ACHN (cell line): ENCODE measurements at regions not wholly inside any gene's neighbourhood (a gene's known extent, or its start where the extent isn't known, plus 50 kb on each side); places are given as distances from the start of the nearest gene placed in this dataset.
"Not testable (repeated sequence)": the region's sequence is repeated elsewhere in the genome, so short reads cannot be mapped to it uniquely, and the experiment has no call there.

Experiments
- DNase-seq: peaks from one replicate; pipeline ENCODE4 v3.0.0-alpha.2; 2015
- in situ Hi-C: cut with HindIII; loops from 2 replicates; pipeline ENCODE4 v1.10.0; 2017; ENCODE audit warnings: low sequenced_read_pairs, low pct_ligation_motif_present, low pct_unique_long_range_greater_than_20kb

DNA sequence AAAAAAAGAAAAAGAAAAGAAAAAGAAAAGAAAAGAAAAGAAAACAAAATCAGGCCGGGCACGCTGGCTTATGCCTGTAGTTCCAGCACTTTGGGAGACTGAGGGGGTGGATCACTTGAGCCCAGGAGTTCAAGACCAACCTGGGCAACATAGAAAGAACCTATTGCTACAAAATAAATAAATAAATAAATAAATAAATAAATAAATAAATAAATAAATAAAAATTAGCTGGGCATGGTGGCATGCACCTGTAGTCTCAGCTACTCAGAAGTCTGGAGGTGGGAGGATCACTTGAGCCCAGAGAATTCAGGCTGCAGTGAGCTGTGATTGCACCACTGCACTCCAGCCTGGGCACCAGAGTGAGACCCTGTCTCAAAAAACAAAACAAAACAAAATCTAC lies 809.7 kb upstream of the AUTS2 start:
- in situ Hi-C loops, DNase-seq: not testable (repeated sequence)

- no peak for DNase-seq
- in situ Hi-C loops = no loop called here
Measured at GRCh38 chr7:68789597-68789996, 808.7 kb upstream of the AUTS2 start.

GRCh38 chr7:68792351-68792750 lies 805.9 kb upstream of the AUTS2 start:
- DNase-seq = no peak
- in situ Hi-C loops = no loop called here

DNA sequence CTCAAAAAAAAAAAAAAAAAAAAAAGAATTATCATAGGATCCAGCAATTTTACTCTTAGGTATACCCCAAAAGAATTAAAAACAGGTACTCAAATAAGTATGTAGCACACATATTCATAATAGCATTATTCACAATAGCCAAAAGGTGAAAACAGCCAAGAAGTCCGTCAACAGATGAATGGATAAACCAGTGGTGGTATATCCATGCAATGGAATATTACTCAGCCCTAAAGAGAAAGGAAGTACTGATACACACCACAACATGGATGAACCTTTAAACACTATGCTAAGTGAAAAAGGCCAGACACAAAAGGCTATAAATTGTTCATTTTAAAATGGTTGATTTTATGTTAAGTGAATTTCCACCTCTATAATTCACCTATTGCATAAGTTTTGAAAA lies 804.8 kb upstream of the AUTS2 start:
- in situ Hi-C loops = no loop called here
- DNase-seq = no peak

GRCh38 chr7:68800316-68800715 lies 798.0 kb upstream of the AUTS2 start:
- DNase-seq = no peak
- in situ Hi-C loops = no loop called here

- DNase-seq = no peak
- in situ Hi-C loops = no loop called here
Measured at GRCh38 chr7:68805159-68805558, 793.1 kb upstream of the AUTS2 start.

DNA sequence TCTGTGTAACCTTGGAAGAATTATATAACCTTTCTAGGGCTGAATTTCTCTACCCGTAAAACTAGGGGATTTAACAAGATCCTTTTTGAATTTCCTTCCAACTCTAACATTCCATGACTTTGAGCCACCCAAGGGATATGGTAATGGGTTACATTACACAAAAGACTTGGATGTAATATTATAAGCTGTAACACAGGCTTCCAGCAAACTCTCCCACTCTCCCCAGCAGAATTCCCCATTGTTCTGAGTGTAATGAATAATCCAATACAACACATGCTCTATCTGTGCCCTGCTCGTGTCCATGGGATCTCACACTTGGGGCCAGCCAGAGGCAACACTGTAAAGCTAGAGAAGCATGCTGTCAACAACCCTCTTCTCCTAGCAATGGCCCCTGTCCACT lies 790.6 kb upstream of the AUTS2 start:
- DNase-seq = no peak
- in situ Hi-C loops = no loop called here

DNA sequence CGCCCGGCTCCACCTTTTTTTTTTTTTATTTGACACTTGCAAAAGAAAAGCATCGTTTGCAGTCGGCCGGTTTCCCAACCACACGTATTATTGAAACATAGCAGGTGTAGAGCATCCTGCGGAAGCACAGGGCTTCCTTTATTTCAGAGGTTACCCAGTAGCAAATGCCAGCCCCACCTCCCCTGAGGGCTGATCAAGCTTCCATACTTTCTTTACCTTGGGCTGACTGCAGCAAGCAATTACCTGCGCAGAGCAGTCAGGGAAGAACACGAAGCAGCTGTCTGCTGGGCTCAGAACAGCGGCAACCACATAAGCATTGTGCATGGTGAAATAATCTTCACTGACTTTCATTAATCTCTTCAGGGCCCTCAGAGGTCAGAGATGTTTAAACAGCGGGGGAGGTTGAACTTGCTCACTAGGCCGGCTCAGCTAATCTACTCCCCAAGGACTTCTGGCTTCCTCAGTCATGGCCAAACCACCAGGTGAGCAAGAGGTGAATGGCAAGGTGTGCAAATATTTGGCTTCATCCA lies 784.7 kb upstream of the AUTS2 start:
- no peak for DNase-seq
- in situ Hi-C loops = no loop called here

GRCh38 chr7:68816491-68816890 lies 781.8 kb upstream of the AUTS2 start:
- in situ Hi-C loops = no loop called here
- DNase-seq = no peak

DNA sequence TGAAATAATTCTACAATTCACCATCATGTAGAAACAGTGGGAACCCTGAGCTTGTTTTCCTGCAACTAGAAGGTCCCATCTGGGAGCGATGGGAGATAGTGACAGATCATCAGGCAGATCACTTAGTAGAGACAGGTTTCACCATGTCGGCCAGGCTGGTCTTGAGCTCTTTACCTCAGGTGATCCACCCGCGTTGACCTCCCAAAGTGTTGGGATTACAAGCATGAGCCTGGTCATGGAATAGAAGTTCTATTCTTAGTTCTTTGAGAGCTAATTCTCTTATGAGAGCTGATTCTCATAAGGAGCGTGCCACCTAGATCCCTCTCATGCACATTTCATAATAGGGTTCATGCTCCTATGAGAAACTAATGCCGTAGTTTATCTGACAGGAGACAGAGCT lies 778.0 kb upstream of the AUTS2 start:
- in situ Hi-C loops = no loop called here
- no peak for DNase-seq

DNA sequence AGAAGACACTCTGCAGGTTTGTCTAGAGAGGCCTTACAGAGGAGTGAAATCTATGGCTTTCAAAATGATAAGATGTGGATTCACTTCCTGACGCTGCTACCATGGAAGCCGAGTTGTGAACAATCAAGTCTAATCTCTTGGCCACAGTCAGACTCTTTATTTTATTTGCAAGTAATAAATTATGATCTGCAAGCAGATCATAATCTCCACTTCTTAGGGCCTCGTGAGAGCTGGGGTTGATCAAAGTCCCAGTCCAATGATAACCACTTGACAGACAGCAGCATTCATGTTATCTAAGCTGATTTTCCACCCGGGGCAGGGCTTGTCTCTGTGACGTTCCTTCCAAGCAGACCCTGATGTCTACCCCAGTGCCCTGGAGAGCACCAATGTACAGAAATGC lies 776.4 kb upstream of the AUTS2 start:
- no peak for DNase-seq
- in situ Hi-C loops = no loop called here

GRCh38 chr7:68823996-68824780 lies 774.1 kb upstream of the AUTS2 start:
- in situ Hi-C loops = no loop called here

GRCh38 chr7:68828575-68828974 lies 769.7 kb upstream of the AUTS2 start:
- no peak for DNase-seq
- in situ Hi-C loops = no loop called here

More at GRCh38 chr7:68823996-68824780, 774.1 kb upstream of the AUTS2 start:
- DNase-seq = no peak

DNA sequence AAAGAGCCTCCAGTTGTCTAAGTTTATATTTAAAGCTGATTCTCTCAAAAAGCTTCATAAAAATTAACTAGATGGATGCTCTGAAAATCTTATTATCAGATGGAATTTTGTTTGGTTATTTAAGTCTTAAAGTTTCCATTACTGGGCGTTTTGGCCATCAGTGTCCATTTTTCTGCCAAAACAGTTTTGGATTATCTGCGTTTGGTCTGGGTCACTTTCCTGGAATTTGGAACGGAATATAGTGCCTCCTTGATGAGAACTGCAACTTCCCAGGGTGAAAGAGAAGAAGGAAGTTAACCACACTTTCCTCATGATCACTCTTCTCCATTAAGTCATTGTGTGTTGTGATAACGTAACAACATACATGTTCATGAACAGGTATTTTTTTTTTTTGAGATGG lies 764.9 kb upstream of the AUTS2 start:
- no peak for DNase-seq
- in situ Hi-C loops = no loop called here

DNA sequence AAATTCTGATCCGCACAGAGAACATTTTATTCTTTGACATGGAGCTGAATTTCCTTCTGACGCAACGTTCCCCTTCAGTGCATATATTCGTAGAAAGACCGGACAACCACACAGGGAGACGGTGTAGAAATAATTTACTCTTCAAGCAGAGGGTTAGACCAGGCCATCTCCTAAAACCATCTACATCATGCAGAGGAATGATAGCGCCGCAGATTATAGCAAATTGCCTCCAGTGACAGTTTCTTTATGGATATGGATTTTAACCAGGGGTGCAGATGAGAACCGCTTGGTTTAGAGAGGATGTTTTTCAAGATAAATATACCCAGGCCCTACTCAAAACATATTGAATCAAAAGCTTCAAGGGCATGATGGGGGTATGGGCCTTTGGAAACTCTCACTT lies 759.3 kb upstream of the AUTS2 start:
- in situ Hi-C loops = no loop called here
- no peak for DNase-seq

GRCh38 chr7:68840991-68841390 lies 757.3 kb upstream of the AUTS2 start:
- in situ Hi-C loops = no loop called here
- no peak for DNase-seq

- in situ Hi-C loops = not testable (repeated sequence)
Measured at GRCh38 chr7:68843985-68844384, 754.3 kb upstream of the AUTS2 start.

DNA sequence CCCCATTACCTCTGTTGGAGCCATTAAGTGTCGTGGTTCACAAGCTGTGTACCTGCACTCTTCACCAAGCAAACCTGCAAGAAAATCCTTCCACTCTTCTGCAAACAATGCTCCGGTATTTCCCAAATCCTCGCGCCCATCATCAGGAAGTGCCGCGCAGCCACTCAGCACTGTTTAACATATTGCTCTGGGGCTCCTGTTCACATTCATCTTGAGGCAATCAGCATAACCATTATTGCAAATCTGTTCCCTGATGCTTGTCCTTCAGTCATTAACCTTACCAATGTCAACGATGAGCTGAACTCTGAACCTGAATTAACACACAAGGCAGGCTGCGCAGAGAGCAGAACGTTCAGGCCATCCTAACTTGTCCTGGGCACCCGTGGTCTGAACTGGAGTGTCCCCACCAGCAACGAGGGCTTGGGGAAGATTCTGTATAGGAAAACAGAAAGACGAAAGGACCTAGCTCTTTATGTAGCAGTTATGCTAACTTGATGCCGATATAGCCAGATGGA lies 751.4 kb upstream of the AUTS2 start:
- in situ Hi-C loops = no loop called here
- no peak for DNase-seq

More at GRCh38 chr7:68843985-68844384, 754.3 kb upstream of the AUTS2 start:
- not testable (repeated sequence) for DNase-seq

DNA sequence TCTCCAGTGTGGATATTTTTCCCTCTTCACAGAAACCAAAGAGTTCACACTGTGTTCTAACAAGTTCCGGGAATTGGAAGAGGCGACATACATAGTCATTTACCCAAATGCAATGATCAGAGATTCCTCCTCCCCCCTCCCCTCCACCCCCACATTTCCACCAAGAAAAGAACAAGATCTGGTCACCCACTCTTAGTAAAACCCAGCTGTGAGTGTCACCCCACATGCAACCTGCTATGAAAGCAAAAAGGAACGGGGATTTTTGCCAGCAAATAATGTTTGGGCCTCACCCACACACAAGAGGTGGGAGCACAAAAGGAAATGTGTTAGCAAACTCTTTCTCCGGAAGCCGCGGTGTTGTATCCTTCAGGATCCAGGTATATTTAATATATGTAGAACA lies 745.0 kb upstream of the AUTS2 start:
- in situ Hi-C loops = no loop called here

DNA sequence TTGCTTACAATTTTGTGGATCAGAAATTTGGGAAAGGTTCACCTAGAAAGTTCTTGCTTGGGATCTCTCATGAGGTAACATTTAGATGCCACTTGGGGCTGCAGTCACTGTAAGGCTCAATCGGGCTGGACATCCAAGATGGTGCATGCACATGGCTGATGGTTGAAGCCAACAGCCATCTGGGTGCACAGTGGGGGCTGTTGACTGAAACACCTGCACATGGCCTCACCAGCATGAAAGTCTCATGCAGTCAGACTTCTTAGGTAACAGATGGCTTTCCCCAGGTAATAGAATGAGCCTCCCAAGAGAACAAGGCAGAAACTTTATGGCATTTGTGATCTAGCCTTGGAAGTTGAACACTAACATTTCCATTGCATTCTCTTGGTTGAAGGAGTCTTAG lies 740.7 kb upstream of the AUTS2 start:
- in situ Hi-C loops = no loop called here
- DNase-seq = no peak

More for the DNA sequence above, 745.0 kb upstream of the AUTS2 start:
- no peak for DNase-seq
